Mucosa of descending colon (tissue), 3 donors: ENCODE measurements at regions not wholly inside any gene's neighbourhood (a gene's known extent, or its start where the extent isn't known, plus 50 kb on each side); places are given as distances from the start of the nearest gene placed in this dataset.

Experiments
- ATAC-seq: fragments of 200-7000 bp; cut with Tn5 transposase; one replicate; pipeline ENCODE4 v1.9.1; 2020; ENCODE audit warnings: mild to moderate bottlenecking, moderate library complexity
- DNase-seq, 3 donors: peaks; one replicate each; pipeline ENCODE4 v3.0.0-alpha.2; 2020
- H3K36me3 ChIP-seq: fragments of 200-600 bp; one replicate; pipeline ENCODE4 v1.8.0; 2021; ENCODE audit warnings: low read depth, mild to moderate bottlenecking
- H3K4me1 ChIP-seq: fragments of 200-600 bp; one replicate; pipeline ENCODE4 v1.8.0; 2021; ENCODE audit warnings: low read depth, mild to moderate bottlenecking
- H3K4me3 ChIP-seq: fragments of 200-600 bp; one replicate; pipeline ENCODE4 v1.8.0; 2021; ENCODE audit warnings: mild to moderate bottlenecking
- H3K9me3 ChIP-seq: fragments of 200-600 bp; one replicate; pipeline ENCODE4 v1.8.0; 2021; ENCODE audit warnings: mild to moderate bottlenecking
- intact Hi-C, 2 donors: fragments of 100-400 bp; cut with DNase I in 1 of 2; cut with micrococcal nuclease in 1 of 2; formaldehyde crosslinking; loops; one replicate each; pipeline versions ENCODE4 v1.11.0 to v1.11.1; 2022; cut with DNase I, micrococcal nuclease
- TF ChIP-seq, protein P1 (sequence below): fragments of 200-600 bp; IDR thresholded peaks from one replicate; pipeline ENCODE4 v1.8.0; 2022; ENCODE audit warnings: antibody characterized with exemption, mild to moderate bottlenecking
- donor health status: DM: no; HTN: no; CAD: no; lungs with moderate emphysema.
- donor health status: DM: no; HTN: no; CAD: no.
- donor health status: DM: no; HTN: yes; CAD: no.

DNA sequence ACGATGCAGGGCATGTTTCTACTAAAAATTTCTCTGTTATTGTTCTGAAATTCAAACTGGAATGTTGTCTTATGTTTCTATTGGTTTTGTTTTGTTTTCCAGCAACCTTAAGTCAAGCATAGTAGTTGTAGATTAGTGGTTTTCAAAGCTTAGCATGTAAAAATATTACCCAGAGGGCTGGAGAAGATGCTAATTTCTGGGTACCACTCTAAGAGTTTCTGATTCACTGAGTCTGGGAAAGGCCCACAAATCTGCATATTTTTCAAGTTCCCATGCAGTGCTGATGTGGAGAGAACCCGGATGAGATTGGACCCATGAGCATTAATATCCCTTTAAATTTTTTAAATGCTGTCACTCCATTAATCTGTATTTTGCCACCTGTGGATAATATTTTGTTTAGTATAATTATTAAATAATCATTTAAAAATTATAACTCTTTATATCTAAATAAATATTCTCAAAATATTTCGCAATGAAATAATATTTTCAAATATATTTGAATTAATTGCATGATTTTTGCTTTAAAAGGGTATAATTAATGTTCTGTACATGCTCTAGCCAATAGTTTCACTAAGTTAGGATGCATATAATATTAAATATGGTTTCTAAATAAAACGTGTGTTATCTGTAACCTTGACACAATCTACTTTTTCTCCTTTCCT lies 1274.7 kb upstream of the CADM2 start:
- intact Hi-C loops: no loop called here
- H3K4me1 ChIP-seq: no peaks in the 10 kb centered on the region
- no peak for DNase-seq
- no peak overlapping the region for H3K4me3 ChIP-seq
- ATAC-seq: no peak
- H3K9me3 ChIP-seq: peaks cover 35% of the 10 kb centered on the region
- TF ChIP-seq, protein P1, sequence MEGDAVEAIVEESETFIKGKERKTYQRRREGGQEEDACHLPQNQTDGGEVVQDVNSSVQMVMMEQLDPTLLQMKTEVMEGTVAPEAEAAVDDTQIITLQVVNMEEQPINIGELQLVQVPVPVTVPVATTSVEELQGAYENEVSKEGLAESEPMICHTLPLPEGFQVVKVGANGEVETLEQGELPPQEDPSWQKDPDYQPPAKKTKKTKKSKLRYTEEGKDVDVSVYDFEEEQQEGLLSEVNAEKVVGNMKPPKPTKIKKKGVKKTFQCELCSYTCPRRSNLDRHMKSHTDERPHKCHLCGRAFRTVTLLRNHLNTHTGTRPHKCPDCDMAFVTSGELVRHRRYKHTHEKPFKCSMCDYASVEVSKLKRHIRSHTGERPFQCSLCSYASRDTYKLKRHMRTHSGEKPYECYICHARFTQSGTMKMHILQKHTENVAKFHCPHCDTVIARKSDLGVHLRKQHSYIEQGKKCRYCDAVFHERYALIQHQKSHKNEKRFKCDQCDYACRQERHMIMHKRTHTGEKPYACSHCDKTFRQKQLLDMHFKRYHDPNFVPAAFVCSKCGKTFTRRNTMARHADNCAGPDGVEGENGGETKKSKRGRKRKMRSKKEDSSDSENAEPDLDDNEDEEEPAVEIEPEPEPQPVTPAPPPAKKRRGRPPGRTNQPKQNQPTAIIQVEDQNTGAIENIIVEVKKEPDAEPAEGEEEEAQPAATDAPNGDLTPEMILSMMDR: no peak
- no peaks in the 10 kb centered on the region for H3K36me3 ChIP-seq

DNA sequence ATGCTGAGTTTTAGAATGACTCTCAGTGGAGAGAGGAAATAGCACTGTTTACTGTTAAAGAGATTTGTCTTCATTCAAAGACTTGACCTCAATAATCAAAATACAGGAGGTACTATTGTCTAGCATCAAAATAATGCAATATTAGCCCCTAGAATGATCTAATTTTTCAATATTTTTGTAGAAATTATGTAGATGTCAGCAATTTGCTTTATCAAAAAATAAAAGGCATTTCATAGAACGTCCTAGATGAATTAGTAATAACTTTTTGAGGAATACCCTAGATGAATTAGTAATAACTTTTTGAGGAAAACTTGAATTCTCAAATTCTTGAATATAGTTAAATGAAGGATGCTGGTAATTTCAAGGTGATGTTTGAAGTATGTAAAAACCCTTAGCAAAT lies 1252.1 kb upstream of the CADM2 start:
- DNase-seq: no peak

DNA sequence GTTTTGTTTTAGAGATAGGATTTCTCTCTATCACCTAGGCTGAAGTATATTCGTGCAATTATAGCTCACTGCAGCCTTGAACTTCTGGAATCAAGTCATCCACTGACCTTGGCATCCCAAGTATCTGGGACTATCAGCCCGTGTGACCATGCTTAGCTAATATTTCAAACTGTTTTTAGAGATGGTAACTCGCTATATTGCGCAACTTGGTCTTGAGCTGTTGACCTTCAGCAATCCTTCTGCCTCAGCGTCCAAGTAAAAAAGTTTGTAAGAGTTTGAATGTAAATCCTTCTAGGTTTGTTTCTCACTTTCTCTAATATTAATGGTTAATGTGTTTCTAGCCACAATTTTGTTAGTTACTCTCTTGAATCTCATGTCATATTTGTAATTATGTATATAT lies 1243.5 kb upstream of the CADM2 start:
- Histone ChIP-seq H3K4me3 (no peak overlapping the region), H3K4me1 (no peaks in the 10 kb centered on the region), H3K36me3 (no peaks in the 10 kb centered on the region), H3K9me3 (peaks cover 4% of the 10 kb centered on the region)
- TF ChIP-seq, protein P1: no peak
- DNase-seq: no peak
- intact Hi-C loops: no loop called here
- ATAC-seq: no peak

More for the DNA sequence above, 1252.1 kb upstream of the CADM2 start:
- no peak for ATAC-seq
- intact Hi-C loops: no loop called here
- no peaks in the 10 kb centered on the region for H3K4me1 ChIP-seq
- TF ChIP-seq, protein P1: no peak
- peaks cover 11% of the 10 kb centered on the region for H3K9me3 ChIP-seq
- no peak overlapping the region for H3K4me3 ChIP-seq
- H3K36me3 ChIP-seq: no peaks in the 10 kb centered on the region

- no peak for ATAC-seq
- DNase-seq: no peak
- Histone ChIP-seq H3K4me3 (no peak overlapping the region), H3K36me3 (no peaks in the 10 kb centered on the region), H3K9me3 (peaks cover 39% of the 10 kb centered on the region), H3K4me1 (no peaks in the 10 kb centered on the region)
- TF ChIP-seq, protein P1: no peak
- intact Hi-C loops: no loop called here
Observed at GRCh38 chr3:83729576-83729975, 1229.2 kb upstream of the CADM2 start.

DNA sequence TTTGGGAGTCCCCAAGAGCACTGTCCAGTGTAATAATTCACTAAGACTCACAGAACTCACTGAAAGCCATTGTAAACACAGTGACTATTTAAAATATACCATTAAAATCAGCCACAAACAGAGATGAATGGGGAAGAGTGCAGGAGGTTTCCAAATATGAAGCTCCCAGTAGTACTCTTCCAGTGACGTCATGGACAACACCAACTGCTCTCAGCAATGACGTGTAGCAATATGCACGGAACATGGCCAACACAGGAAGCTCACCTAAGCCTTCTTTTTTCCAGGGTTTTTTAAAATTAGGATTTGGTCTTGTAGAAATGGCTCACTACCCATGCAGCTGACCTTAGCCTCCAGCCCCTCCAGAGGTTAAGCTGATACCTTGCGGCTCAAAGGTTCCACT lies 1224.1 kb upstream of the CADM2 start:
- H3K4me1 ChIP-seq: no peaks in the 10 kb centered on the region
- H3K4me3 ChIP-seq: no peak overlapping the region
- no peak for ATAC-seq
- H3K36me3 ChIP-seq: no peaks in the 10 kb centered on the region
- DNase-seq: no peak
- intact Hi-C loops: no loop called here
- TF ChIP-seq, protein P1: no peak
- H3K9me3 ChIP-seq: peaks cover 17% of the 10 kb centered on the region

- Histone ChIP-seq H3K4me1 (no peaks in the 10 kb centered on the region), H3K36me3 (no peaks in the 10 kb centered on the region), H3K4me3 (no peak overlapping the region), H3K9me3 (peaks cover 14% of the 10 kb centered on the region)
- ATAC-seq (no peak), DNase-seq (no peak)
- intact Hi-C loops: no loop called here
- TF ChIP-seq, protein P1: no peak
Observed at GRCh38 chr3:83738202-83738601, 1220.6 kb upstream of the CADM2 start.
